Thoracic aorta (tissue), 2 donors: ENCODE measurements at regions not wholly inside any gene's neighbourhood (a gene's known extent, or its start where the extent isn't known, plus 50 kb on each side); places are given as distances from the start of the nearest gene placed in this dataset.
"Not testable (repeated sequence)": the region's sequence is repeated elsewhere in the genome, so short reads cannot be mapped to it uniquely, and the experiment has no call there.

Source experiments
- ATAC-seq: fragments of 150-250 bp; one replicate; pipeline ENCODE4 v1.8.0; 2017; ENCODE audit warnings: low read depth; ENCODE audit not compliant: insufficient number of reproducible peaks, low FRiP score
- DNase-seq: peaks from one replicate; pipeline ENCODE4 v3.0.0-alpha.2; 2020; ENCODE audit warnings: low spot score
- H3K27ac ChIP-seq, 2 donors: fragments of 200-600 bp; sonication (generic); 1 replicate in 1 of 2; 2 replicates in 1 of 2; pipeline ENCODE4 v1.5.1; 2016; ENCODE audit warnings: mild to moderate bottlenecking in 2 of 2, moderate library complexity in 2 of 2
- H3K27me3 ChIP-seq: fragments of 200-600 bp; sonication (generic); replicated peaks from 2 replicates; pipeline ENCODE4 v1.6.0; 2016; ENCODE audit warnings: mild to moderate bottlenecking; ENCODE audit not compliant: insufficient read depth
- H3K36me3 ChIP-seq: fragments of 200-600 bp; sonication (generic); one replicate; pipeline ENCODE4 v1.5.1; 2016
- H3K4me1 ChIP-seq, 2 donors: fragments of 200-600 bp; sonication (generic); 1 replicate in 1 of 2; 2 replicates in 1 of 2; pipeline versions ENCODE4 v1.5.1 to v1.6.0; 2016; ENCODE audit warnings: low read depth in 2 of 2, mild to moderate bottlenecking in 1 of 2; ENCODE audit not compliant: control insufficient read depth in 1 of 2
- H3K4me3 ChIP-seq: fragments of 200-600 bp; sonication (generic); 2 replicates; pipeline ENCODE4 v1.5.1; 2016; ENCODE audit warnings: mild to moderate bottlenecking
- H3K9me3 ChIP-seq: fragments of 200-600 bp; sonication (generic); 2 replicates; pipeline ENCODE4 v1.5.1; 2016
- CTCF ChIP-seq: fragments of 200-600 bp; sonication (generic); IDR thresholded peaks from one replicate; pipeline ENCODE4 v1.5.1; 2019; ENCODE audit warnings: antibody characterized with exemption

DNA sequence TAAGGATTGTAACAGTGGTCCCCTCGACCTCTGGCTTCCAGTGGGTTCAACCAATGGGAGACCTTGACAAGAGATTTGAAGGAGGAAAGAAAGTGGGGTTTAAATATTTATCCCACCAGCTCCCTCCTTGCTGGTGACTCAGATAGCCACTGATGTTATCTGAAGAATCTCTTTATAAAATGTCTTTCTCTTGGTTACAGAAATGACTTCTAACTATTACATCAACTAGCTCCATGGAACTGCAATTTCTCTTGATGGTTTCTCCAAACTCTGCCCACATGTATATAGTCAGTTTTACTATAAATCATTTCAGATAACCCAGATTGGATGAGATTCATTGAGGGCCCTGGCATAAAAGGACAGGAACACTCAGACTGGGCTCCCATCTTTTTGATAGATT, 920.2 kb upstream of the SOX9 start:
- Histone ChIP-seq H3K4me1 (no peaks in the 10 kb centered on the region), H3K27ac (no peak overlapping the region), H3K9me3 (no peaks in the 10 kb centered on the region), H3K27me3 (no peaks in the 10 kb centered on the region), H3K4me3 (no peak overlapping the region), H3K36me3 (no peaks in the 10 kb centered on the region)
- DNase-seq (no peak), ATAC-seq (no peak)
- no peak for TF ChIP-seq CTCF

DNA sequence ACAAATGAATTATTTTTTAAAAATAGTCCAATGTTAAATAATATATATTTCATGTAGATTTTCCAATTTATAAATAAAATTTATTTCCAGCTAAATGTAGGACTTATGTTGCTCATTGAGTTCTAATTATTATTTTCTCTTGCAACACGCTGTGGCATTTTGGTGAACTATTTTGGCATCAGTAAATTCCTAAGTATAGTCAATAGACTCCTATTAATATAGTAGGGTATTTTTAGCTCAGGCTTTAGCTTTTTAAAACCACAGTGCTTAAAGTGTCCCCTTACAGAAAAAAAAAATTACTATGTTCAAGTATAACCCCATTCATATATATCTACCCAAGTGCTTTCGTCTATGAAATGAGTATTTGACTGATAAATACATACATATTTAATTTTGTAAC, 919.2 kb upstream of the SOX9 start:
- no peaks in the 10 kb centered on the region for H3K9me3 ChIP-seq
- H3K27ac ChIP-seq, result no peak overlapping the region
- ATAC-seq (no peak), DNase-seq (no peak)
- H3K27me3 ChIP-seq, result no peaks in the 10 kb centered on the region
- no peak overlapping the region for H3K4me3 ChIP-seq
- H3K4me1 ChIP-seq, result no peaks in the 10 kb centered on the region
- no peaks in the 10 kb centered on the region for H3K36me3 ChIP-seq
- no peak for TF ChIP-seq CTCF

GRCh38 chr17:71202449-71202848, 918.4 kb upstream of the SOX9 start:
- no peak for DNase-seq
- no peak for TF ChIP-seq CTCF
- Histone ChIP-seq H3K4me3 (no peak overlapping the region), H3K36me3 (no peaks in the 10 kb centered on the region), H3K27ac (no peak overlapping the region), H3K9me3 (no peaks in the 10 kb centered on the region), H3K4me1 (no peaks in the 10 kb centered on the region), H3K27me3 (no peaks in the 10 kb centered on the region)
- ATAC-seq, result no peak

- Histone ChIP-seq H3K27ac (no peak overlapping the region), H3K4me3 (no peak overlapping the region), H3K4me1 (no peaks in the 10 kb centered on the region), H3K36me3 (no peaks in the 10 kb centered on the region), H3K9me3 (no peaks in the 10 kb centered on the region), H3K27me3 (no peaks in the 10 kb centered on the region)
- DNase-seq, result no peak
- TF ChIP-seq CTCF, result no peak
- ATAC-seq, result no peak
These were observed 916.9 kb upstream of the SOX9 start for GRCh38 chr17:71203953-71204352.

DNA sequence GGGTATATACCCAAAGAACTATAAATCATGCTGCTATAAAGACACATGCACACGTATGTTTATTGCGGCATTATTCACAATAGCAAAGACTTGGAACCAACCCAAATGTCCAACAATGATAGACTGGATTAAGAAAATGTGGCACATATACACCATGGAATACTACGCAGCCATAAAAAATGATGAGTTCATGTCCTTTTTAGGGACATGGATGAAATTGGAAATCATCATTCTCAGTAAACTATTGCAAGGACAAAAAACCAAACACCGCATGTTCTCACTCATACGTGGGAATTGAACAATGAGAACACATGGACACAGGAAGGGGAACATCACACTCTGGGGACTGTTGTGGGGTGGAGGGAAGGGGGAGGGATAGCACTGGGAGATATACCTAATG, 914.9 kb upstream of the SOX9 start:
- not testable (repeated sequence) for DNase-seq, H3K4me3 ChIP-seq, H3K9me3 ChIP-seq, H3K4me1 ChIP-seq, H3K27ac ChIP-seq, ATAC-seq, H3K27me3 ChIP-seq, H3K36me3 ChIP-seq

- Histone ChIP-seq H3K36me3 (no peaks in the 10 kb centered on the region), H3K4me3 (no peak overlapping the region), H3K9me3 (no peaks in the 10 kb centered on the region), H3K4me1 (no peaks in the 10 kb centered on the region), H3K27me3 (no peaks in the 10 kb centered on the region), H3K27ac (no peak overlapping the region)
- ATAC-seq (no peak), DNase-seq (no peak)
- no peak for TF ChIP-seq CTCF
These were observed 912.6 kb upstream of the SOX9 start for GRCh38 chr17:71208111-71208704.
